ENCODE measurements at regions not wholly inside any gene's neighbourhood (a gene's known extent, or its start where the extent isn't known, plus 50 kb on each side); places are given as distances from the start of the nearest gene placed in this dataset.

GRCh38 chr10:81130014-81130413 is 592.3 kb downstream of the SH2D4B start:
- no peak for TF ChIP-seq CTCF (IDR thresholded peaks at IDR 0.05; ENCODE audit: low read depth, low read length, poor library complexity, severe bottlenecking)
- no peak for TF ChIP-seq EZH2phosphoT487 (IDR thresholded peaks at IDR 0.05; ENCODE audit: borderline replicate concordance, low read length)

Measured in DOHH2 (cell line).